ENCODE measurements at regions not wholly inside any gene's neighbourhood (a gene's known extent, or its start where the extent isn't known, plus 50 kb on each side); places are given as distances from the start of the nearest gene placed in this dataset.
"Not testable (repeated sequence)": the region's sequence is repeated elsewhere in the genome, so short reads cannot be mapped to it uniquely, and the experiment has no call there.

- DNase-seq: no peak
Measured at GRCh38 chr14:55769877-55770276, 189.9 kb downstream of the KTN1 start.

- DNase-seq: no peak
Measured at GRCh38 chr14:55771242-55771981, 191.4 kb downstream of the KTN1 start.

GRCh38 chr14:55772486-55772885 lies 192.5 kb downstream of the KTN1 start:
- DNase-seq: no peak

DNA sequence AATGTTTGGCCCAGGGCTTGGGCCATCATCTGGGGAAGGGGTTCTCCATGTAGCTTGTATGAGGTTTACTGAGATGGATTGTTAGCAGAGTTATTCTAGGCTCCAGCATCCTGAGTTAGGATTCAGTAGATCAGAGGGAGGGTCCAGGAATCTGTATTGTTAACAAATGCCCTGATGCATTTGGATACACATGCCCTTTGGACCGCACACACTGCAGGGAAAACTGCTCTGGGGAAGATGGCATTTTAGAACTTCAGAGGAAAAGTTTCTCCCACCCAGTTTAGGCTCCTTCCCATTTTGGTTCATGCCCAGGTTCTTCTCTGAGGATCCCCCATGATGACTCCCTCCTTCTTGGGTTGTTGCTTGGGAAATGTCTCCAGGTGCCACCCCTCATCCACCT lies 193.3 kb downstream of the KTN1 start:
- DNase-seq: no peak

GRCh38 chr14:55773984-55774545 lies 194.1 kb downstream of the KTN1 start:
- DNase-seq: peak; percentile 12

- DNase-seq: no peak
Measured at GRCh38 chr14:55777877-55778276, 197.9 kb downstream of the KTN1 start.

GRCh38 chr14:55780156-55780946 lies 200.3 kb downstream of the KTN1 start:
- DNase-seq: no peak

DNA sequence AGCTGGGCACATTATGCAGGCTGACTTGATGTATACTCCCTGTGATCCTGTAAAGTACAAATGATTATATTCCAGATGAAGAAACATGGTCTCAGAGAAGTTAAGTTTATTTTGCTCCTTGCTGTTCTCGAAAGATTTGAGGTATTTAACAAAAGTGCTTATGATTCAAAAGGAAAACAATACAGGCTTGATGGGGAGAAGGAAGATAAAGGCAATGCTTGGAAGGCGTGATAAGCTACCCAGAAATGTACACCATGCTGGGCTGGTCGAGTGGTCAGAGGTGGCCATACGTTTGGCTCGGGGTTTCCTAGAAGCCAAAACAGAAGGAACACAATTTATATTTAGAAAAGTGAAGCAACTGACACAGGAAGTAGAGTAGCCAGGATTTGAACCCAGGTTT lies 201.0 kb downstream of the KTN1 start:
- DNase-seq: no peak

GRCh38 chr14:55782166-55782565 lies 202.2 kb downstream of the KTN1 start:
- no peak for DNase-seq

DNA sequence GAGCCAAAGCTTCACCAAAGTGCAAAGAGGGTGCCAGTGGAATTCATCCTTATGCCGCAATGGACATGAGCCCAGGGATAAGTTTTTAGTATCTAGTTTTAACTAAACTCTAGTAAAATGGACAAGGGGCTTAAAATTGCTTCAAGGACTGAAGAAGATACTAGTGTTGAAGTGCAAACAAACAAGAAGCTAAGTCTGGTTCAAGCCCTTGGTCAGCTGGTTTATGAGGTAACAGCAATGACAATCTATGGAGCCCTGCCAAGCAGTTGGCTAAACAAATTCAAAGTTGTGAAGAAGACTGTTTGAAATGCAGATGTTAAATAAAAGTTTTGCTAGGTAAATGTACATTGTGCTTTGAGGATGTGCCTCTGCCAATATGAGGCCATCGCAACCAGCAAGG lies 209.4 kb downstream of the KTN1 start:
- DNase-seq: no peak

DNA sequence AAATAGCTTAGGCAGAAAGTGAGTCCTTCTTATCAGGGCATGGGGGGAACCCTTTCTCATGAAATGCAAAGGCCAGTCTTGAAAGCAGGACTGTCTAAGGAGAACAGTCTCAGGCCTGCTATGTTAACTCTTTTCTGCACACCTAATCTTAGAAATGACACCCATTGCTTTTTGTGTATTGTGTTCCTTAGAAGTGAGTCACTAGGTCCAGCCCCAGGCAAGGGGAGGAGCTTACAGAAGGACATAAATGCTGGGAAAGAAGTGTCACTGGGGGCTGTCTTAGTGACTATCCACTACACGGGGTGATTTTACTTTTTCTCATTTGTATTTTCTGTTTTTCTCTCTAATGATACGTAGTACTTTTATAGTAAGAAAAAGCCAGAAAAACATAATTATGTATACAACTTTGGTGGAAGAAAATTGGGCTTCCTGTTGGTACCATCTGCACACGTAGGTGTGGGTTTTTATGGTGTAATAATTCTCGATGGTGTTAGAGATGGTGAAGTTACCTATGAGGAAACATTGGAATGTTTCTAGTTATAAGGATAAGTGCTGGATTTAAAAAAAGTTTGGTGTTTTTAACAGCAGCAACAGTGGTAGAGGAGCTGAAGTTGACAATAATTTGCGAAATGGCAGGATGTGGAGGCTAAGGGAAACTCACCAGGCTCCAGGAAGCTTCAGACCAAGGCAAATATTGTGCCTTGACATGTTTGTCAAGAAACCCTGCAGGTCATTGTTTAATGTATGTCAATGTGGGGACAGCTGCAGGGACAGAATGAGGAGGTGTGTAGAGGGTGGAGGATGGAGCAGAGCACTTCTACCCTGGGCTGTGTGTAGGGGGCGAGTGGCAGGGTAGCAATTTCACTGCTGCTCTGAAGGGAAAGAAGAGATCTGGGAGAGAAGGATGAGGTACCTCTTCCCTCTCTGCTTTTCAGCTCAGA lies 214.9 kb downstream of the KTN1 start:
- peak; percentile 85 for DNase-seq

- not testable (repeated sequence) for DNase-seq
Measured at GRCh38 chr14:55796513-55796912, 216.5 kb downstream of the KTN1 start.

- no peak for DNase-seq
Measured at GRCh38 chr14:55798406-55798805, 218.4 kb downstream of the KTN1 start.

GRCh38 chr14:55799508-55800095 lies 219.6 kb downstream of the KTN1 start:
- no peak for DNase-seq

- DNase-seq: no peak
Measured at GRCh38 chr14:55800156-55800785, 220.3 kb downstream of the KTN1 start.

- no peak for DNase-seq
Measured at GRCh38 chr14:55801121-55801520, 221.1 kb downstream of the KTN1 start.

- DNase-seq: peak; percentile 91
Measured at GRCh38 chr14:55802986-55803872, 223.2 kb downstream of the KTN1 start.

DNA sequence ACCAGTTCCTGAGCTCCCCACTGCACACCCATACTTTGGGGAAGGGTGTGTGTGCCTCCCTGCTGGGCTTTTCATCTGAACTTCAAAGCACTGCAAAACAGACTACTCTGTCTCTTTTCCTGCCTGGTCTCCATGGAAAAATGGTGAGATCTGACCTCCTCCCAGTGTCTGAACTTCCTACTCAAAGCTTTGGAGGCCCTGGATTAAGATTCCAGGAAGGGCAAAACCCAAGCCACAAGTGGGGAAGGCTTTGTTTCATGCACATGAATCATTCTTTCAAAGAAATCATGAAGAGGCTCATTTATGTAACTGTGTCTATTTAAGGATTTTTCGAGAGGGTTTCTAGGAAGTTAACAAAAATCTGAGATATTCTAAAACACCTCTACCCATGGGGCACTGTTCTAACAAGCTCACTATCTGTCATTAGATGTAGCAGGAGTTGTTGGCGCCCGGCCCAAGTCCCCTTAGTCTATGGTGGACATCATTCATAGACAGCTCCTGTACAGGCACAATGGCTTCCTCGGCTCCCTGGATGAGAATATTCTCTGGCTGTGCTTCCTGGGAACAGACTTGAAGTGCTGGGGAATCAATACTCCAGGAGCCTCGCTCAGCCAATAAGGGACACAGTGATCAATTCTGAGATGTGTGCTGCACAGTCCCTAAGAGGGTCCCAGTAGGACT lies 224.0 kb downstream of the KTN1 start:
- peak; percentile 43 for DNase-seq

DNA sequence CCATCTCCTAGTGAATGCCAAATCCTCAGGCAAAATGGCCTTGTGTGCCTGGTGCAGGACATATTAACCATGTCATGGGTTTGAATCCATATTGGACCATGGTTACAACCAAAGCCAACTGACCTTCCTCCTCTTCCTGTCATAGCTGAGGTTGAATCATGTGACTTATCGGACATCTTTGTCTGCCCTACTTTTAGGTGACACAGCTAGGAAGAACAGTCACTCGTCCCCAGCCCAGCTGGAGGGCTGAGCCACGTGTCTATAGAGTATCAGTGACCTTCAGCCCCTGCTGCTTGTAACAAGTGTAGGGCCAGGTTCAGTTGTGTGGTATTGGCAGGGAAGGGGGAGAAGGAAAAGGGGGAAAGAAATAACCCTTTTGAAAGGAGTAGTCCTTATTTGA lies 225.2 kb downstream of the KTN1 start:
- DNase-seq: no peak
